Endothelial cell of umbilical vein (primary cell): ENCODE measurements at regions not wholly inside any gene's neighbourhood (a gene's known extent, or its start where the extent isn't known, plus 50 kb on each side); places are given as distances from the start of the nearest gene placed in this dataset.

Experiments
- BruUV-seq: library from RNA; stranded (reverse); fragments of 400-500 nt; replicated peaks from 2 replicates; lab custom pipeline; 2021; lab: Mats Ljungman, UMichigan
- CTCF ChIA-PET: fragments of 300-600, 350-600 bp; sonication (Branson Sonifier 250); formaldehyde crosslinking; loops from one replicate; lab custom pipeline; 2021; ENCODE audit warnings: antibody characterized with exemption, inconsistent platforms; lab: Charles Lee
- POLR2A ChIA-PET: fragments of 300-600, 350-600 bp; sonication (Branson Sonifier 250); formaldehyde crosslinking; loops from one replicate; lab custom pipeline; 2021; ENCODE audit warnings: antibody characterized with exemption, inconsistent platforms; lab: Charles Lee
- DNase-seq: peaks from one replicate; pipeline ENCODE4 v3.0.0-alpha.2; 2011; ENCODE audit warnings: low read depth, low spot score
- FAIRE-seq: peaks from 2 replicates; lab custom pipeline; 2011; peaks lifted over from hg19 to GRCh38; lab: Jason Lieb, UNC
- H2AFZ ChIP-seq: 2 replicates; pipeline ENCODE4 v1.6.0; 2012; ENCODE audit warnings: low read depth, low read length, control low read depth, inconsistent platforms
- H3K27ac ChIP-seq: 2 replicates; pipeline ENCODE4 v1.5.1; 2011; ENCODE audit warnings: low read depth, mild to moderate bottlenecking, control low read depth, low read length, moderate library complexity; ENCODE audit not compliant: insufficient read depth
- H3K27me3 ChIP-seq, 2 experiments: 2 replicates each; pipeline versions ENCODE4 v1.6.0 to v1.6.1; 2011; ENCODE audit warnings: low read length in 2 of 2, mixed read lengths in 1 of 2; ENCODE audit not compliant: control insufficient read depth in 2 of 2, insufficient read depth in 2 of 2
- H3K36me3 ChIP-seq, 2 experiments: 2 replicates in 1 of 2; 3 replicates in 1 of 2; pipeline ENCODE4 v1.5.1; 2011; ENCODE audit warnings: low read length in 2 of 2, mild to moderate bottlenecking in 1 of 2, moderate library complexity in 1 of 2; ENCODE audit not compliant: control insufficient read depth in 2 of 2, insufficient read depth in 2 of 2; ENCODE audit errors: extremely low read depth in 1 of 2
- H3K4me1 ChIP-seq: 3 replicates; pipeline ENCODE4 v1.5.1; 2011; ENCODE audit warnings: mild to moderate bottlenecking, low read length; ENCODE audit not compliant: control insufficient read depth, insufficient read depth; ENCODE audit errors: extremely low read depth
- H3K4me2 ChIP-seq: 2 replicates; pipeline ENCODE4 v1.6.1; 2011; ENCODE audit warnings: low read length, control low read depth, mixed read lengths; ENCODE audit not compliant: insufficient read depth
- H3K4me3 ChIP-seq, 3 experiments: fragments of 200-600 bp in 1 of 3; sonication (generic), shearing (Covaris generic) in 1 of 3; replicated peaks in 1 of 3; 2 replicates each; pipeline ENCODE4 v1.5.1; 2011 to 2016; ENCODE audit warnings: control low read depth in 3 of 3, low read length in 3 of 3, mild to moderate bottlenecking in 2 of 3, inconsistent platforms in 1 of 3, low read depth in 1 of 3, moderate library complexity in 1 of 3; ENCODE audit not compliant: insufficient read depth in 1 of 3
- H3K79me2 ChIP-seq: 2 replicates; pipeline ENCODE4 v1.6.0; 2012; ENCODE audit warnings: low read length, inconsistent platforms; ENCODE audit not compliant: control insufficient read depth, insufficient read depth
- H3K9ac ChIP-seq: replicated peaks from 2 replicates; pipeline ENCODE3; 2011; ENCODE audit warnings: low read length, control low read depth; ENCODE audit not compliant: insufficient read depth; ENCODE audit errors: extremely low read depth
- H3K9me1 ChIP-seq: replicated peaks from 3 replicates; pipeline ENCODE4 v1.6.0; 2011; ENCODE audit warnings: mild to moderate bottlenecking, low read length; ENCODE audit not compliant: control insufficient read depth, insufficient read depth; ENCODE audit errors: extremely low read depth
- H3K9me3 ChIP-seq: replicated peaks from 2 replicates; pipeline ENCODE4 v1.5.1; 2012; ENCODE audit warnings: low read length, inconsistent platforms; ENCODE audit not compliant: control insufficient read depth, insufficient read depth
- H4K20me1 ChIP-seq: replicated peaks from 2 replicates; pipeline ENCODE3; 2011; ENCODE audit warnings: mild to moderate bottlenecking, low read length; ENCODE audit not compliant: control insufficient read depth, insufficient read depth; ENCODE audit errors: extremely low read depth
- CTCF ChIP-seq, 2 donors: IDR thresholded peaks; 1 replicate in 1 of 2; 2 replicates in 1 of 2; pipeline ENCODE4 v1.5.1; 2011; ENCODE audit warnings: low read length in 2 of 2, mild to moderate bottlenecking in 2 of 2, moderate library complexity in 2 of 2, control low read depth in 1 of 2, inconsistent platforms in 1 of 2, low read depth in 1 of 2; ENCODE audit not compliant: insufficient read depth in 1 of 2; ENCODE audit errors: extremely low read depth in 1 of 2
- EZH2 ChIP-seq: IDR thresholded peaks from 2 replicates; pipeline ENCODE4 v1.6.1; 2012; ENCODE audit warnings: borderline replicate concordance, low read depth, mild to moderate bottlenecking, moderate library complexity, low read length, inconsistent platforms; ENCODE audit not compliant: severe bottlenecking
- FOS ChIP-seq: IDR thresholded peaks from 2 replicates; pipeline ENCODE4 v1.6.1; 2011; ENCODE audit warnings: mild to moderate bottlenecking, low read length, moderate library complexity, borderline replicate concordance; ENCODE audit not compliant: insufficient read depth
- GATA2 ChIP-seq: IDR thresholded peaks from 2 replicates; pipeline ENCODE4 v1.7.0; 2011; ENCODE audit warnings: low read depth, mild to moderate bottlenecking, moderate library complexity, mixed read lengths, low read length; ENCODE audit not compliant: insufficient read length, insufficient read depth
- JUN ChIP-seq: IDR thresholded peaks from 2 replicates; pipeline ENCODE4 v1.6.1; 2011; ENCODE audit warnings: borderline replicate concordance, low read depth; ENCODE audit not compliant: insufficient read length, insufficient read depth
- MAX ChIP-seq: IDR thresholded peaks from 2 replicates; pipeline ENCODE4 v1.6.1; 2011; ENCODE audit not compliant: insufficient read depth, insufficient read length
- MYC ChIP-seq: IDR thresholded peaks from one replicate; pipeline ENCODE4 v1.6.1; 2011; ENCODE audit warnings: mild to moderate bottlenecking, low read depth, low read length
- POLR2A ChIP-seq: IDR thresholded peaks from 2 replicates; pipeline ENCODE4 v1.6.1; 2012; ENCODE audit warnings: low read depth, mild to moderate bottlenecking, control low read depth, low read length
- POLR2AphosphoS5 ChIP-seq: IDR thresholded peaks from 2 replicates; pipeline ENCODE4 v1.6.1; 2012; ENCODE audit warnings: low read depth, mild to moderate bottlenecking, control low read depth, low read length, moderate library complexity; ENCODE audit not compliant: insufficient read depth
- dilution Hi-C: fragments of 300-500 bp; cut with MboI; formaldehyde crosslinking; loops from one replicate; pipeline ENCODE4 v1.15.0; 2019; ENCODE audit warnings: low sequenced_read_pairs; ENCODE audit not compliant: extremely low pct_ligation_motif_present
- intact Hi-C: fragments of 100-400 bp; cut with micrococcal nuclease; formaldehyde crosslinking; loops from one replicate; pipeline ENCODE4 v1.10.0; 2022

GRCh38 chr6:80903711-80904110, 797.2 kb downstream of the BCKDHB start:
- Histone ChIP-seq H3K4me1 (no peaks in the 10 kb centered on the region), H3K9me1 (no peaks in the 10 kb centered on the region), H3K9ac (no peak overlapping the region), H2AFZ (no peak overlapping the region), H3K79me2 (no peaks in the 10 kb centered on the region), H3K27ac (no peak overlapping the region), H3K4me2 (no peak overlapping the region), H3K9me3 (no peaks in the 10 kb centered on the region), H4K20me1 (no peaks in the 10 kb centered on the region), H3K36me3 (no peaks in the 10 kb centered on the region), H3K4me3 (no peak overlapping the region), H3K27me3 (no peaks in the 10 kb centered on the region)
- ChIA-PET POLR2A (no interaction called here), CTCF (no interaction called here)
- no TSS peak for BruUV-seq
- TF ChIP-seq POLR2A, result no peak
- TF ChIP-seq JUN, result no peak
- TF ChIP-seq CTCF (IDR thresholded peaks at IDR 0.05; ENCODE audit: extremely low read depth in 1 of 2, insufficient read depth in 1 of 2, low read depth in 1 of 2, low read length in 2 of 2), result no peak
- no peak for TF ChIP-seq POLR2AphosphoS5
- no peak for TF ChIP-seq GATA2
- no peak for FAIRE-seq
- dilution Hi-C loops, result no loop called here
- intact Hi-C loops, result no loop called here
- no peak for DNase-seq

DNA sequence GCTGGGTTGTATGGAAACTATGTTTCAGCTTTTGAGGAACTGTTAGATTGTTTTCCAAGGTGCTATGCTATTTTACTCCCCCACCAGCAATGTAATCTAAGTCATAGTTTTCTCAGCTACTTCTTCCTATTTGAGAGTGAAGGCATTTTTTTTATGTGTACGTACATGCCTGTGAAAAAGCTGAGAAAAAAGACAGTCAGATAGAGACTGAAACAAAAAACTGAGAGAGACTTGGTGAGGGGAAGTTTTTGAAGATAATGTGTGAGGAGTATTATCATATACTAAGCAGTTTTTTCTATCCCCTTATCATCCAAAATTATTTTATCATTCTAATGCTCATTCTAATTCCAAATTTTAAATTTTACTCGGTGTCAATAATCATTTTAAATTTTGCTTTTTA, 780.0 kb downstream of the BCKDHB start:
- Histone ChIP-seq H3K9me1 (no peaks in the 10 kb centered on the region), H3K4me3 (no peak overlapping the region), H3K36me3 (no peaks in the 10 kb centered on the region), H3K9ac (no peak overlapping the region), H3K27me3 (no peaks in the 10 kb centered on the region), H2AFZ (no peak overlapping the region), H3K79me2 (no peaks in the 10 kb centered on the region), H3K4me1 (no peaks in the 10 kb centered on the region), H3K4me2 (no peak overlapping the region), H4K20me1 (no peaks in the 10 kb centered on the region), H3K9me3 (no peaks in the 10 kb centered on the region), H3K27ac (no peak overlapping the region)
- ChIA-PET CTCF (interaction anchor here (1.4 kb wide), 1 partner anchor 11 kb away, joined by 3 read pairs; no protein-coding TSS in a partner anchor), POLR2A (no interaction called here)
- intact Hi-C loops (no loop called here), dilution Hi-C loops (no loop called here)
- FAIRE-seq (no peak), DNase-seq (no peak)
- TF ChIP-seq GATA2 (no peak), EZH2 (no peak), JUN (no peak), FOS (no peak), MAX (no peak), MYC (no peak), POLR2A (no peak), POLR2AphosphoS5 (no peak), CTCF (IDR thresholded peaks at IDR 0.05; ENCODE audit: extremely low read depth in 1 of 2, insufficient read depth in 1 of 2, low read depth in 1 of 2, low read length in 2 of 2) (no peak)
- BruUV-seq, result no TSS peak
